ENCODE measurements at regions not wholly inside any gene's neighbourhood (a gene's known extent, or its start where the extent isn't known, plus 50 kb on each side); places are given as distances from the start of the nearest gene placed in this dataset.

DNA sequence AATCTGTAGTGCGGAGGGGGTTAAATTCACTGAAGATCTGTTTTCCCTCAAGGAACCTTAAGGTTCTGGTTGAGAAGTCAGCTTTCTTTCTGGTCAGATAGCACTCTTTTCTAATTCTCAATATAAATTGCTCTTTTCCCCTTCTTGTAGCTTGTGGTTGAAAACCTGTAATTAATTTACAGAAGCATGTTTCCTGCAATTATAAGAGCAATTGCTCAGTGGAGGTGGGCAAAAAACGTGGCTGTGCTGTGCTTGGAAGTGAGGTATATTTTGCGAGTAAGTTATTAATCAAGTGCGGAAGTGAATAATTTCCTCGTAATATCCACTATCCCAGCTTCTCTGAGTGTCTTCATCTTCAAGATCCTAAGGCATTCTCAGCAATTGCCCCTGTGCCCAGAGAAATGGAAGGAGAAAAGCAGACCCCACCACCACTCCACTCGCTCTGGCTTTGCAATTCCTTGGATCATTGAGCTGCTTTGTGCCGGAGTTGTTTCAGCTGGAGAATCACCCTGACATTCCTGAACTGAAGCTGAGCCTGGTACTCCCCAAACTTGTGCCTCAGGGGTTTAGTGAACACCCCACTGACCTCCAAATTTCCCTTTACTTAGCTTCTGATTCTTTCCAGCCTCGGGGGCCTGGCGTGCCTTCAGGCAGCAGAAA lies 140.6 kb downstream of the LRRC70 start:
- no peak for DNase-seq (ENCODE audit: low read depth in 2 of 2)

DNA sequence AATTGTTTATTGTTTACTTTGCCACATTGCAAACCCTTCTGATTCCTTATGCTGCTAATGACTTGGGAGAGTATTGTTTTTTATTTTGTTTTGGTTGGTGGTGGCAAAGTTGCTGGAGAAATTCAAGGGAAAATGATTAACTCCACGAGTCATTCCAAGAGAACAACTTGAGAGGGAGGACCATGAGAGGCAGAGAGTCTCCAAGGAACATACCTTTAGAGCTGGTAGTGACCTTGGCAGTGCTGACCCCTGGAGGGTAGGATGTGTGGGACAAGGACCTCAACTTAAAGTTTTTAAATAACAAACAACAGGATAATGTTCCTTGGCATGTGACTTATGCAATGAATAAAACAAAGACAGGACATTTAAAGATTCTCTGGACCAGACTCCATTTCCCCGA lies 139.7 kb downstream of the LRRC70 start:
- no peak for DNase-seq (ENCODE audit: low read depth in 2 of 2)

DNA sequence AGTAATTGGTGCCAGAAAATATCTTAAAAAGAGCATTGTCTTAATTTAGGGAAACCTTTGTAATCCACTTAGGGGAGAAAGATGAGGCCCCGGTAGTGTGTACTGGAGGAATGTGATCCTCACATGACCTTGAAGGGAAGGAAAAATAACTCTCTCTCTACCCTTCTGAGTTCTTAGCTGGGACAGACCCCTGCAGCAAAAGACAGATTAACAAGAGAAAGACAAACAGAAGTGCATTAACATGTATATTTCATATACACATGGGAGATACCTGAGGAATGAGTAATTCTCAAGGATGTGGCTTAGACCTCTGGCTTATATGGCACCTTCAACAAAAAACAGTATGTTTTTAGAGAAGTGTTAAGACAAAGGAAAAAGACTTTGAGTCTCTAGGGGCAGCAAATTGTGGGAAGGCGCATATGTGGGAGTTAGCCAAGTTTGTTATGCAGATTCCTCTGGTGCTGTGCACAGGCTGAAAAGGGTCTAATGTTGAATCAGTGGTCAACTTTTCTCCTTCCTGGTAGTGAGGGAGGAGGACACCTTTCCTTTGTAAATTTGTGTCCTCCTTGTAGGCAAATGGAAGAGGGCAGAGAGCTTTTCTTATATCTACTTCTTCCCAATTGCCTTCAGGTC lies 138.8 kb downstream of the LRRC70 start:
- no peak for DNase-seq (ENCODE audit: low read depth in 2 of 2)

DNA sequence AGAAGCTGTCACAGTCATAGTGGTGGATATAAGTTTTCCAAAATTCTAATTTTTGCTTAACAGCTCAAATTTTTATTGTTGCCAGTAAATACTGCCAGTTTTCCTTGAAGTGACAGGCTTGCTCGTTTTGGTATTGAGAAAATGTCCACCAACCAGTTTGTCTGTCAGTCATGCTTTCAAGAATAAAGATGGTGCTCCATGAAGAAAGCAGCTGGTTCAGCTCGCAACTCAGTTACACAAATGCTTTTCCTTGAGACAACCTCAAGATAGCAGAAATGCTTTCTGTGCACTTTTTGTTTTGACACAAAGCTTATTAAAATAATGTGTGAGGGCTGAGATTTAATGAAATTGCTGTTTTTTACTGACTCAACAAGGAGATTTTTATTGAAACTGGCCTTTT lies 135.7 kb downstream of the LRRC70 start:
- no peak for DNase-seq (ENCODE audit: low read depth in 2 of 2)

DNA sequence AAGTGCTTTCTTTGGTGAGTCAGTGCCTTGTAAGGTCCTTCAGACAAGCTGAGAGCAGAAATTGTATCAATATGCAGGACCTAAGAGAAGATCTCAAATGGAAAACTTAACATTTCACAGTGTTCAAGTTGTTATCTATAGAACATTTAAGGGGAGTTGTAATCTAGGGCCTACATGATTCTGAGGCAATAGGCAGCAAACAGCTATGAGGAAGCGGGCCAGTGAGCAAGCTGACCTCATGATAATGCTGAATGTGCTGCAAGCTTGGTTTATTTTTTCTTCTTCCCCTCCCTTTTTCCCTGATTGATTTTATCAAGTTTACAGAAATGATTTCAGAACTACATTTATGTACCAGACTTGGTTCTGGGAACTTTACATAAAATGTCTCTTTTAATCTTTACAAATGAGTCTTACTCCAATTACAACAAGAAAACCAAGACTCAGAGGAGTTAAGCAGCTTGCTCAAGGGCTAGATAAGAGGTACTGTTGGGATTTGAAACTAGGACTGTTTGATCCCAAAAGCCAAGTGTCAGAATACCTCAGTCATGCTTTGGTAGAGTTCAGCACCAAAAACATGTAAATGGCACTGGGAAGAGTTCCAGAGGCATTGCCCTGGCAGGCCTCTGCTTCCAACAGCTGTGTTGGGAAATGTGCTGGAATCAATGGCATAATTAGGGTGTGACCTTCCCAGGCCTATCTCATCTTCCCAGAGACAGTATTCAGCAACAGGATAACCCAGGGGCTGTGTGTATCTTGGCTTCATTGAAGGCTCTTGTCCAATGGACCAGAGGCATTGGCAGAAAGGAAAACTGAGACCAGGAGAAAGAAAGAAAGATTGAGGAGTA lies 130.1 kb downstream of the LRRC70 start:
- no peak for DNase-seq (ENCODE audit: low read depth in 2 of 2)

DNA sequence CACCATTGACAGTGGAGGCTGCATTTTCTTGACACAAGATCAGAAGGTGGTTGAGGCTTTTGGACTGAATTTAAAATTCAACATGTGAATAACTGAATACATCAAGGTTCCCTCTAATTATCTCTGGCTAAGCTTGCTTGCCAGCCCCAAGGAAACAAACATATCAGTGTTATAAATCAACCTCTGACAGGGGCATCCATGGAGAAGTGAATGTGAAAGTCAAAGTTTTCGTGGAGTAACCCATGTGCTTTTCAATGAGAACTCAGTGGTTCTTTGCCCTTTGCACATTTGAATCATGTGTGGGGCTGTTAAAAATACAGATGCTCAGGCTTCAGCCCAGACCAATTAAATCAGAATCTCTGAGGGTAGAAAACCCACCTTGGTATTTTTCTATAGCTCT lies 128.9 kb downstream of the LRRC70 start:
- DNase-seq (ENCODE audit: low read depth in 2 of 2) = no peak

DNA sequence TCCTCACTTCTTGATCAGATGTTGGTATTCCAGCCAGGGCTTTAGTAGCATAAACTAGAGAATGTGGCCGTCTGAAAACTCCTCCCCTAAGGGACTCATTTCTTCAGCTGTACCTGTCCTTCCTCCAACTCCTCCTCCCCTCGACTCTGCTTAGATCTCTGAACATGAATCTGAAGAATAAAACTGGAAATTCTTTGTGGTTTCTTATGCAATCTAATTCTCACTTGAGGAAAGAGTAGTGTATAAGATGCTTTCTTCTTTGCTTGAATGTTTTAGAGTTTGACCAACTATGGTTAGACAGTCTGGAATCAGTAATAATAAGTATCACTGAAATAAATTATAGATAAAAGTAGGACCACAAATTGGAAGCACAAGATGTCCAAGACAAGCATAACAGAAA lies 128.5 kb downstream of the LRRC70 start:
- DNase-seq (ENCODE audit: low read depth in 2 of 2) = no peak

DNA sequence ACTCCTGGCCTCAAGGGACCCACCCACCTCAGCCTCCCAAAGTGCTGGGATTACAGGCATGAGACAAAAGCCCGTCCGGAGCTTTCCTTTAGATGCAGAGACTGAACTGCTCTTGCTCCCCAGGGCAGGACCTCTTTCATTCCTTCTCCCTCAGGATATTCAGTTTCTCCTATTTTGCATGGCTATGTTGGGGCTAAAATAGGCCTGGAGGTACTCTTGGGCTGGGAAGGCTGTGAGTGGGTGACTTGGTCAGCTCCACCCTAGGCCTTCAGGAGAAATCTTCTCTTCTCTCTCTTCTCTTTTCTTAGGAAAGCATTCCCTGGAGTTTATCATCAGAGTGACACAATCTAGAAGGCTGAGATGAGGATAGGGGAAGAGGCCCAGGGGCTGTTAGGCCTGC lies 126.4 kb downstream of the LRRC70 start:
- no peak for DNase-seq (ENCODE audit: low read depth in 2 of 2)

DNA sequence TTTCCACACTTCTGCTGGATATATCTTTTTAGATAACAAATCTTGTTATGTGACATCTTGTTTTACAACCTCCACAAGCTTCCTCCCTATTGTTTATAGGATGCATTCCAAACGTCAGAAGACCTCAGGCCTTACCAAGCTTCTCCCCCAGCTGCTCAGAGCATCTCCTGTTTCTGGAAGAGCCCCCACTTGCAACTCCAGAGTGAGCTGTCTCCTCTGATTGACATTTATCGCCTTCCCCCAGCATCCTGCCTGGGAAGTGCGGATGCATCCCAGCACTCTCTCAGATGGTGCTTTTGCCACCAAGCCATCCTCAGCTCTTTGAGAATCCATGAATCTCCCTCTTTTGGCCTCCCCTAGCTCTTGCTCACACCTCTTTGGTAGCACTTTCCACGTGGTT lies 123.5 kb downstream of the LRRC70 start:
- DNase-seq (ENCODE audit: low read depth in 2 of 2) = no peak

DNA sequence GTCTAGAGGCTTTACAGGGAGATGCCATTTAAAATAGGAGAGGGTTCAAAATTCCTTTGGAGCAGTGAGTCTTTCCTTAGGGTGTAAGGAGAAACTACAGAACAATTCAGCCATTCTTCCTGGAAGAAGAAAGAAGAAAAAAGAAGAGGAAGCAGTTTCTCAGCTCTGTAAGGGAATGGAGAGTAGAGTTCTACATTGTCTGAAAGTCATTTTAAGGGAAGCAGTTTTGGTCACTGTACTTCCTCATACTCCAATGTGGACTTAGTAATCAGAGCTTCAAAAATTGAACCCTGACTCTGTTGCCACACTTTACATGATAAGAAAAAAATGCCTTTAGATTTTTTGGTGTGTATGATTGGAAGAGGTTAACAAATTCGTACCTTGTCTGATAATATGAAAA lies 122.4 kb downstream of the LRRC70 start:
- no peak for DNase-seq (ENCODE audit: low read depth in 2 of 2)

DNA sequence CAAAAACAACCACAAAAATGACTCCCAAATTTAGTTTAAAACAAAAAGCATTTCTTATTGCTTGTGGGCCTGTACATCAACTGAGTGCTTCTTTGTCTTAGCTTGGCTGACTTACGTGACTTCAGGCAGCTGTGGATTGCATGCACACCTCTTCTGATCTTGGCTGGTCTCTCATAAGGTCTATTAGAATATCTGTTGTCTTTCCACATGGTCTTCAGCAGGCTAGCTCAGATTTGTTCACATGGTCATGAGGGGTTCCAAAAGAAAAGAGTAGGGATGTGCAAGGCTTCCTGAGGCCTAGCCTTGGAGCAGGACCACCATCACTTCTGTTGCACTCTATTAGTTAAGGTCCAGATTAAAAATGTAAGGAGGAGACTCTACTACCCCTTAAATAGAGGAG lies 120.1 kb downstream of the LRRC70 start:
- DNase-seq (ENCODE audit: low read depth in 2 of 2) = no peak

DNA sequence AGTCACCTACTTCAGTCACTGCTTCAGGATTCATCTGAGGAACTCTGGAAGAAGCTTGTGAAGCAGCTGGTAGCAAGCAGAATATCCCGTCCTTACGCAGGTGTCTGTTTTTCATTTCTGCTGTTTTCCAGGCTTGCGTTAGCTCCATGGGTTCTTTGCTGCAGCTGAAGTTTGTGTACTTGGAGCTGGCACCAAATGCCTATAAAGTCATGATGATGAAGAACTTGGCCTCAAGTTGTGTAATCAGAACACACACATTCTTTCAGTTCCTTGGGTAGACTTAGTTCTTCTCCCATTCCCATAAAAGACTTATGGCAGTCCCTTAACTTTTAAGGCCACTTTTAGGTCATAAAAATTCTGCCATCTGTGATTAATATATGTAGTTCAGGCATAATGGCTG lies 116.7 kb downstream of the LRRC70 start:
- DNase-seq (ENCODE audit: low read depth in 2 of 2) = no peak

DNA sequence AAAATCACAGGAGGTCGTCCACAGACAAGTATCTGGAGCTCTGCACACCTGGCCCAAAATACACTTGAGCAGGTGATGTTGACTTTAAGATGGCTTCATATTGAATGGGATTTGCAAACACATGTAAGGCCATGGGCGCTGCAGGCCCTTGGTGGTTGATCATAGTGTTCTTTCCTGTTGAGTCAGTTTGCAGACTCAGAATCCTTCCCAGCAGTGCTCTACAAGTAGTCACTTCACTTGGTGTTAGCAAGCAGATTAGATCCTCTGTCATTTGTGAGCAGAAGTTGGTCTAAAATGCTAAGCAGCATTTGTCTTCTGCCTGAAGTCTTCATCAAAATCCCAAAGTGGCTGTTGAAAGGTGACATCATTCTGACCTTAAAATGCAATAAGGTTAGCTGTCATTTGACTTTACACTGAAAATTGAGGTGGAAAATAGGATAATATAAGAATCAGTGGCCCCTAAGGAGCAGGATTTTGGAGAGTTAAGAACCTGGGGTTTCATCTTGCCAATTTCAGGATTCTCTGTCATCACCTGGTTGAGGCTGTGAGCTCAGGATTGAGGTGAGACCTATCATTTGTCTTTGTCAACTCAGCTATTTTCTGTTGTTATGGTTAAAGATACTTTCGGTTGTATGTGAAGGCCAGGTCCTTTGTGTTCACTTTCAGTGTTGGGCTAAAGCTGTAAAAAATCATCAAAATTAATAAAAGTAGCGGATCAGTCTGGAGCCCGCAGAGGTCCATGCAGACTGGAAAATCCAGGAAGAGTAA lies 114.5 kb downstream of the LRRC70 start:
- no peak for DNase-seq (ENCODE audit: low read depth in 2 of 2)

DNA sequence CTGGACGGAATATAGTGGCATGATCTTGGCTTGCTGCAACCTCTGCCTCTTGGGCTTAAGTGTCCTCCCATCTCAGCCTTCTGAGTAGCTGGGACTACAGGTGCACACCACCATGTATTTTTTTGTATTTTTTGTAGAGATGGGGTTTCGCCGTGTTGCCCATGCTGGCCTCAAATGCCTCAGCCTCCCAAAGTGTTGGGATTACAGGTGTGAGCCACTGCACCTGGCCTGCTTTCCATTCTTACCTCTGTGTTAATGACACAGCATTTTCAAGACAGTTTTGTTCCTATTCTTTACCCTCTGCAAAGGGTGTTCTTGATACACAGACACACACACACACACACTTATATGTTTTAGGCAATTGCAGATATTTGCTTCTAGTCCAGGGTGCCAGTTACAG lies 113.3 kb downstream of the LRRC70 start:
- no peak for DNase-seq (ENCODE audit: low read depth in 2 of 2)

DNA sequence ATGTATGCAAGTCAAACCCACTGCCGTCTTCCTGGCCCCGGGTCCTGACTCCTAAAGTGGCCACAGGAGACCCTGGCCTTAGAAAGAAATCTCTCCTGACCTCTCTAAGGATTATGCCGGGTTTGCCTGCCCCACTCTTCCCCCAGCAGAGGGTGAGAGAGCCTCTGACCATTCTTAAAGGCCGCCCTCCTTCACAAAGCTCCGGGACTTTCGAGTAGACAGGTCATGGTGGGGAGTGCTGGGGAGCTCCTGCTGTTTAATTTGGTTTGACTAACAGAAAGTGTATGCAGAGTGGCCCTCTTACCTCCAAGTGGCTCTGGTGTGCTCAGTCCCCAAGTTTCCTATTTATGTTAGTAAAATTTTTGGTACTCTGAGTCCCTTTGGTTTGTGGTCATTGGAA lies 111.8 kb downstream of the LRRC70 start:
- no peak for DNase-seq (ENCODE audit: low read depth in 2 of 2)

DNA sequence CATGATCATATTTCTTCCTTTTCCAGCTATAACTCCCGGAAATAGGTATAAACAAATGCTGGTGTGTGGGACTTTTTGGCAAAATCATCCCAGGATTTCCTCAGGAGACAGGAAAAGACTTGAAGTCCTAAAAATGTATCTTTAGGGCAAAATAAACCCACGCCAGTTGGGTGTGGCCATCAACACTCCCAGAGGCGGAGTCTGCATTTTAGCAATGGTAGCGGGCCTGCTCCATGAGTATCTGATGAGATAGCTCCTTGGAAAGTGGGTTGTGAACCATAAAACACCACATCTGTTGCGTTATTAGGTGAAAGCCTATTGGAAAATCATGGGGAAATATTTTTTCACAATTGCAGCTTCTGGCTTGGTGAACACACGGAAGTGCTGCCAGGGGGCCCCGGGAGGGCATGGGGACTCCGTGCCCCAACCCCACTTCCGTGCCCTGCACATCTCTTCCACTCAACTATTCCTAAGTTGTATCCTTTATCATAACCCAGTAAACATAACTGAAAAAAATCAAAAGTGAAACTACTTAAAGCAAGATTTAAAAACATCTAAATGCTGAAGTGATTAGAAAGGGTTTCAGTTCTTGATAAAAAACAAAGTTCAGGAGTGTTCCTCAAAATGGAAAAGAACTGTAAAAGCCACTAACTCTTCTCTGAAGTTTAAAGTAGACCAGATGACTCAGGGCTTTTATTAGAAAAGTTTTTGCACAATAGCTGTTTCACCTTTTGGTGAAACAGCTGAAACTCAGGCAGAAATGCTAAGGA lies 111.2 kb downstream of the LRRC70 start:
- DNase-seq (ENCODE audit: low read depth in 2 of 2) = no peak

DNA sequence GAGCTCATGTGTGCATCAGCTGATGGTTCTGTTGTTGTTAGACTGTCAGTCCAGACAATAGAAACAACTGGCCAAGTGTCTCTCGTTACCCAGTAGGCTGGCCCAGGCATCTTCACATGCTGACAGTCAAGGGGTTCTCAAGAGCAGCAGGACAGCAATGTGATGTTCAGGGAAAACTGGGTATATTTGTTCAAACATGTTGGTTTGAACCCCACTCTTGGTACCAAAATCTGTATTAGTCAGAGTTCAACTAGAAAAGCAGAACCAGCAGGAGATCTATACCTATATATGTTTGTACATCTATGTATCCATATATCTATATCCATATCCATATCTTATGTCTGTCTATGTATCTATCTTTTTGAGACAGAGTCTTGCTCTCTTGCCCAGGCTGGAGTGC lies 108.1 kb downstream of the LRRC70 start:
- no peak for DNase-seq (ENCODE audit: low read depth in 2 of 2)

DNA sequence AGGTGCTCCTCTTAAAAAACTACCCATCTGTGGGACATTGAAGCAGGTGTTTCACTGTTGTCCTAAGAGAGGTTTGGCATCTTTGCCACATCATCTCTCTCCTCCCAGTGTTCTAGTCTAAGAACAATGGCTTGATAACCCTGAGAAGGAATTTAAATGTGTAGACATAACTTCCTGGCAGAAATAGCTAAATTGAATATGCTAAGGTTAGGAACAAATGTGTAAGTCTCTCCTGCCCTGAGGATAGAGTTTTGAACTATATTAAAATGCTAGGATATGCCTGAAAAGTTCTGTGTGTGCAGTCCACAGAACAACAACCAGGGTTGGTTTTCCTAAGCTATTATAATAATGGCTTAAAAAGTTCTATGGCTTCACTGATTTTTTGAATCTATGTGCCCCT lies 106.6 kb downstream of the LRRC70 start:
- DNase-seq (ENCODE audit: low read depth in 2 of 2) = no peak

DNA sequence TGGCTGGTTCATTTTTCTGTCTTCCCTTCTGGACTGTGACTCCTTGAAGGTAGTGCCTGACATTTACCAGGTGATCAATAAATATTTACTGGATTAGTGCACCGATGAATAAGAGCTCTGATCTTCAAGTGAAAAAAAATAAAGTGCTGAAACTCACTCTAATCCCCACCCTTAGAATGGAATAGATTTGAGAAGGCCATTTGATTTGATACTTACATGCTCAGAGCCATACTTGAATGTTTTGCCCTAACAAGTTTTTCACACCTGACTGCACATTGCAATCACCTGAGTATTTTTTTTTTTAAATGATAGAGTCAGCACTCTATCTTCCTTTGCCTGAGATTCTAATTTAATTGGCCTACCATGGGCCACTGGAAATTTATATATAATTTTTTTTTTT lies 105.7 kb downstream of the LRRC70 start:
- DNase-seq (ENCODE audit: low read depth in 2 of 2) = no peak

DNA sequence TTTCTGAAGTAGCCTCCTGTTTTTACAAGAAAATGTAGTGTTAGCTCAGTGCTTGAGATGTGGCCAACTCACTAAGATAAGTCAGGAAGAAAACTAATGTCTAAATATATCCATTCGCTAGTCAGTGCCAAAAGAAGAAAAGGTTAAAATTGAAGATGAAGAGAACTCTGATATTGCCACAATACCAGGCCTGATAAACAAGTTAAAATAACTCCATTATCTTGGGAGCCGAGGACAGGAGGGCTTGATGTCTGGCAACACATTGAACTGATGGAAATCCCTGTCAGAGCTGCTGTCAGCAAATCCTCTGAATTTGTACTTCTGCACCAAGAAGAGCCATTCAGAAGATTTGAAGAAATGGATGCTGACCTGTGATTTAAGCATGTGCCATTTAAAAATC lies 103.4 kb downstream of the LRRC70 start:
- DNase-seq (ENCODE audit: low read depth in 2 of 2) = no peak

DNA sequence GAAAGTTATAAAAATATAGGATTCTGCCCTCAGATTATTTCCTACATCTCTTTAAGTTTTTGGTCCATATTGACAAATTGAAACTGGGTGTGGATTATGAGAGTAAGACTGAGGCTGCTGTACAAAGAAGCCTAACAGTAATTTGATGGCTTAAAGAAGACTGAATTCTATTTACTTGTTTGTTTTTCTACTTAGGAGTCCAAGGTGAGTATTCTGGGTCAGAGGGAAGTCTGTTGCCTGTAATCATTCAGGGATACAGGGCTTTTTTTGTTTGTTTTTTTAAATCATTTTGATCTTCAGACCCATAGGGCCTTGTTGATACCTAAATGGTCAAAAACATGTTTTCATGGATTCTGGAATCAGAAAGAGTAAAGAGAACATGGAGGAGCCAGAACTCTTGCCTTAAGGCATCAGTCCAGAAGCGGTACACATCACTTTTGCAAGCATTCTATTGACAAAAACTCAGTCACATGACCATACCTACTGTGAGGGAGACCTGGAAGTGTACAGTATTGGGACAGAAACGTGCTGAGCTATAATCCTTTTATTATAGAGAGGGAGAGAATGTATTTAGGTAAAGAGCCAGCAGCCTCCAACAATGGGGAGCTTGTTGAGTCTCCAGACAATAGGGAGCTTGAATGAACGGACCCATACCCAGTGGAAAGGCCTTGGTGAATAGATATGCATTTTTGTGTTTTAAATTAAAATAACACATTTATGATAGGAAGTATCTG lies 102.7 kb downstream of the LRRC70 start:
- DNase-seq (ENCODE audit: low read depth in 2 of 2) = no peak

All from stimulated activated CD8-positive, alpha-beta memory T cell treated with anti-CD3 and anti-CD28 coated beads, Interleukin-2, amount 100 ng/mL, for 48 hours (primary cell).